Retinal pigment epithelial cell (primary cell): ENCODE measurements at regions not wholly inside any gene's neighbourhood (a gene's known extent, or its start where the extent isn't known, plus 50 kb on each side); places are given as distances from the start of the nearest gene placed in this dataset.

Source experiments
- DNase-seq: peaks from one replicate; pipeline ENCODE4 v3.0.0-alpha.2; 2010; ENCODE audit warnings: low read depth
- H3K4me3 ChIP-seq: 2 replicates; pipeline ENCODE4 v1.5.1; 2011; ENCODE audit warnings: mild to moderate bottlenecking, low read length, control low read depth, moderate library complexity
- CTCF ChIP-seq: conservative IDR thresholded peaks from 2 replicates; pipeline ENCODE4 v1.5.1; 2011; ENCODE audit warnings: low read depth, low read length, control low read depth, inconsistent platforms

GRCh38 chr13:54958781-54959180 is 1930.2 kb downstream of the OLFM4 start:
- DNase-seq, result no peak
- no peak for TF ChIP-seq CTCF
- H3K4me3 ChIP-seq, result no peak overlapping the region

- TF ChIP-seq CTCF, result no peak
- no peak overlapping the region for H3K4me3 ChIP-seq
- DNase-seq, result peak; percentile 73
Observed at GRCh38 chr13:54965881-54966280, 1937.3 kb downstream of the OLFM4 start.

GRCh38 chr13:54972838-54973237 is 1944.2 kb downstream of the OLFM4 start:
- TF ChIP-seq CTCF, result no peak
- H3K4me3 ChIP-seq, result no peak overlapping the region
- DNase-seq, result no peak

- TF ChIP-seq CTCF, result no peak
Observed at GRCh38 chr13:54975676-54976075, 1947.1 kb downstream of the OLFM4 start.

GRCh38 chr13:54980651-54981050 is 1952.0 kb downstream of the OLFM4 start:
- TF ChIP-seq CTCF, result no peak
- DNase-seq, result no peak

More at GRCh38 chr13:54975676-54976075, 1947.1 kb downstream of the OLFM4 start:
- DNase-seq, result no peak
- H3K4me3 ChIP-seq, result no peak overlapping the region

GRCh38 chr13:54989418-54989817 is 1960.8 kb downstream of the OLFM4 start:
- no peak for TF ChIP-seq CTCF
- DNase-seq, result no peak
- no peak overlapping the region for H3K4me3 ChIP-seq

More at GRCh38 chr13:54980651-54981050, 1952.0 kb downstream of the OLFM4 start:
- H3K4me3 ChIP-seq, result no peak overlapping the region

GRCh38 chr13:54999399-54999907 is 1970.8 kb downstream of the OLFM4 start:
- no peak for DNase-seq
- H3K4me3 ChIP-seq, result no peak overlapping the region
- TF ChIP-seq CTCF, result no peak
